ENCODE measurements at regions not wholly inside any gene's neighbourhood (a gene's known extent, or its start where the extent isn't known, plus 50 kb on each side); places are given as distances from the start of the nearest gene placed in this dataset.
A peak's percentile ranks its signal among the peaks of the same experiment; 100 is the strongest.

DNA sequence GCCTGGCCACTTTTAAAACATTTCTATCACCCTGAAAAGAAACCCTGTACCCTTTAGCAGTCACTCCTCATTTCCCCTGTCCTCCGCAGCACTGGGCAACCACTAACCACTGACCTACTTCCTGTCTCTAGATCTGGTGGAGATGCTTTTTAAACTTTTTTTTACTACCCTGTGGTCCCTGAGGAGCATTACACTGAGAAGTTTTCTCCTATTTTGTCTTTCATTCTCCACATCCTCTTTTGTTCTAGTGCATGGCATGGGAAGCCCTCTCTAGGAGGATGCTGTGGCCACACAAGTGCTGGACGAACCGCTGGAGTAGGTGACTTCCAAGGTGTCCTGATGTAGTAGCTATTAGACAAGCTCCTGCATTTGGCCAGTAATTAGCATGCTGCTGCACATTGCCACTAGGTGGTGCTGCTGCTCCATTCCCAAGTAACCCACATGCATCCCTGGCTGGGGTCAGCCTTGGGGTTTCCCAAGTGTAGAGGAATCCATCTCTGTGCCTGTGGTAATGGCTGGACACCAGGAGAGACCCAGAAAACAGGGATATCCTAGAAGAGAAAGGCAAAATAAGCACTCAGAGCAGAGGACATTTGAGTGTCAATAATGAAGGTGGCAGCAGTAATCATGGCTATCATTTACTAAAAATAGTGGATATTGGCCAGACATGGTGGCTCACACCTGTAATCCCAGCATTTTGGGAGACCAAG, 143.8 kb upstream of the CRHR1 start (continued):
- TF ChIP-seq ZNF615 (CRISPR knock-in tag; IDR thresholded peaks at IDR 0.05; ENCODE audit: borderline replicate concordance) (0 out of 2 replicates have a peak, but pooled peaks have one; percentile 47), POLR2AphosphoS5 (IDR thresholded peaks at IDR 0.05; ENCODE audit: low read depth, low read length) (peak; percentile 23; the same call in 1 of the 2 replicates), KDM2A (CRISPR knock-in tag; IDR thresholded peaks at IDR 0.05; ENCODE audit: borderline replicate concordance, low read depth) (peak; percentile 80), REPIN1 (CRISPR knock-in tag; IDR thresholded peaks at IDR 0.05; ENCODE audit: borderline replicate concordance, low read depth) (0 out of 2 replicates have a peak, but pooled peaks have one; percentile 68), ZNF598 (CRISPR knock-in tag; IDR thresholded peaks at IDR 0.05; ENCODE audit: borderline replicate concordance) (0 out of 2 replicates have a peak, but pooled peaks have one; percentile 66), NR2F6 (IDR thresholded peaks at IDR 0.05) (no peak), NR2F6 (CRISPR knock-in tag; IDR thresholded peaks at IDR 0.05) (peak; percentile 53; the same call in 1 of the 2 replicates), JUN (CRISPR knock-in tag; IDR thresholded peaks at IDR 0.05) (no peak), FLYWCH1 (CRISPR knock-in tag; IDR thresholded peaks at IDR 0.05) (no peak), HNRNPK (IDR thresholded peaks at IDR 0.05; ENCODE audit: low read depth, low read length, poor library complexity, severe bottlenecking) (no peak), MEF2D (CRISPR knock-in tag; IDR thresholded peaks at IDR 0.05) (0 out of 2 replicates have a peak, but pooled peaks have one; percentile 30), HOXA5 (CRISPR knock-in tag; IDR thresholded peaks at IDR 0.05) (0 out of 2 replicates have a peak, but pooled peaks have one; percentile 56), MAFF (IDR thresholded peaks at IDR 0.05; ENCODE audit: low read depth, low read length) (no peak), MYNN (CRISPR knock-in tag; IDR thresholded peaks at IDR 0.05; ENCODE audit: low read depth) (no peak; the same call in 1 of the 2 replicates), ZSCAN31 (CRISPR knock-in tag; IDR thresholded peaks at IDR 0.05; ENCODE audit: low read depth) (peak; percentile 67; the same call in 1 of the 2 replicates), TBX2 (CRISPR knock-in tag; IDR thresholded peaks at IDR 0.05; ENCODE audit: borderline replicate concordance) (0 out of 2 replicates have a peak, but pooled peaks have one; percentile 17), ZNF747 (CRISPR knock-in tag; IDR thresholded peaks at IDR 0.05; ENCODE audit: borderline replicate concordance) (0 out of 2 replicates have a peak, but pooled peaks have one; percentile 49), ZNF850 (CRISPR knock-in tag; conservative IDR thresholded peaks at IDR 0.05) (no peak), ZNF335 (CRISPR knock-in tag; IDR thresholded peaks at IDR 0.05) (no peak), ZNF235 (CRISPR knock-in tag; IDR thresholded peaks at IDR 0.05; ENCODE audit: borderline replicate concordance) (no peak), ZNF3 (CRISPR knock-in tag; IDR thresholded peaks at IDR 0.05) (no peak), CEBPG (CRISPR knock-in tag; IDR thresholded peaks at IDR 0.05) (no peak), ZSCAN25 (CRISPR knock-in tag; IDR thresholded peaks at IDR 0.05) (peak; percentile 24; the same call in 1 of the 2 replicates), POLR2AphosphoS2 (IDR thresholded peaks at IDR 0.05; ENCODE audit: low read depth, low read length) (no peak)
- TF ChIP-seq, protein P1, sequence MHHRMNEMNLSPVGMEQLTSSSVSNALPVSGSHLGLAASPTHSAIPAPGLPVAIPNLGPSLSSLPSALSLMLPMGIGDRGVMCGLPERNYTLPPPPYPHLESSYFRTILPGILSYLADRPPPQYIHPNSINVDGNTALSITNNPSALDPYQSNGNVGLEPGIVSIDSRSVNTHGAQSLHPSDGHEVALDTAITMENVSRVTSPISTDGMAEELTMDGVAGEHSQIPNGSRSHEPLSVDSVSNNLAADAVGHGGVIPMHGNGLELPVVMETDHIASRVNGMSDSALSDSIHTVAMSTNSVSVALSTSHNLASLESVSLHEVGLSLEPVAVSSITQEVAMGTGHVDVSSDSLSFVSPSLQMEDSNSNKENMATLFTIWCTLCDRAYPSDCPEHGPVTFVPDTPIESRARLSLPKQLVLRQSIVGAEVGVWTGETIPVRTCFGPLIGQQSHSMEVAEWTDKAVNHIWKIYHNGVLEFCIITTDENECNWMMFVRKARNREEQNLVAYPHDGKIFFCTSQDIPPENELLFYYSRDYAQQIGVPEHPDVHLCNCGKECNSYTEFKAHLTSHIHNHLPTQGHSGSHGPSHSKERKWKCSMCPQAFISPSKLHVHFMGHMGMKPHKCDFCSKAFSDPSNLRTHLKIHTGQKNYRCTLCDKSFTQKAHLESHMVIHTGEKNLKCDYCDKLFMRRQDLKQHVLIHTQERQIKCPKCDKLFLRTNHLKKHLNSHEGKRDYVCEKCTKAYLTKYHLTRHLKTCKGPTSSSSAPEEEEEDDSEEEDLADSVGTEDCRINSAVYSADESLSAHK (CRISPR knock-in tag; IDR thresholded peaks at IDR 0.05; ENCODE audit: borderline replicate concordance), result no peak
- TF ChIP-seq, protein P2, sequence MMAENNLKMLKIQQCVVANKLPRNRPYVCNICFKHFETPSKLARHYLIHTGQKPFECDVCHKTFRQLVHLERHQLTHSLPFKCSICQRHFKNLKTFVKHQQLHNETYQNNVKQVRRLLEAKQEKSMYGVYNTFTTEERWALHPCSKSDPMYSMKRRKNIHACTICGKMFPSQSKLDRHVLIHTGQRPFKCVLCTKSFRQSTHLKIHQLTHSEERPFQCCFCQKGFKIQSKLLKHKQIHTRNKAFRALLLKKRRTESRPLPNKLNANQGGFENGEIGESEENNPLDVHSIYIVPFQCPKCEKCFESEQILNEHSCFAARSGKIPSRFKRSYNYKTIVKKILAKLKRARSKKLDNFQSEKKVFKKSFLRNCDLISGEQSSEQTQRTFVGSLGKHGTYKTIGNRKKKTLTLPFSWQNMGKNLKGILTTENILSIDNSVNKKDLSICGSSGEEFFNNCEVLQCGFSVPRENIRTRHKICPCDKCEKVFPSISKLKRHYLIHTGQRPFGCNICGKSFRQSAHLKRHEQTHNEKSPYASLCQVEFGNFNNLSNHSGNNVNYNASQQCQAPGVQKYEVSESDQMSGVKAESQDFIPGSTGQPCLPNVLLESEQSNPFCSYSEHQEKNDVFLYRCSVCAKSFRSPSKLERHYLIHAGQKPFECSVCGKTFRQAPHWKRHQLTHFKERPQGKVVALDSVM (CRISPR knock-in tag; IDR thresholded peaks at IDR 0.05), result peak; percentile 52; the same call in 1 of the 2 replicates
